Kidney epithelial cell (primary cell): ENCODE measurements at regions not wholly inside any gene's neighbourhood (a gene's known extent, or its start where the extent isn't known, plus 50 kb on each side); places are given as distances from the start of the nearest gene placed in this dataset.
"Not testable (repeated sequence)": the region's sequence is repeated elsewhere in the genome, so short reads cannot be mapped to it uniquely, and the experiment has no call there.

Source experiments
- DNase-seq: peaks from one replicate; pipeline ENCODE4 v3.0.0-alpha.2; 2010; ENCODE audit warnings: low read depth
- H3K27me3 ChIP-seq: 2 replicates; pipeline ENCODE4 v1.6.0; 2011; ENCODE audit warnings: low read length; ENCODE audit not compliant: control insufficient read depth, insufficient read depth
- H3K36me3 ChIP-seq: 2 replicates; pipeline ENCODE4 v1.5.1; 2011; ENCODE audit warnings: low read length; ENCODE audit not compliant: control insufficient read depth, insufficient read depth
- H3K4me3 ChIP-seq: 2 replicates; pipeline ENCODE4 v1.5.1; 2011; ENCODE audit warnings: low read depth, mild to moderate bottlenecking, control low read depth, low read length
- TF ChIP-seq, protein P1 (sequence below): IDR thresholded peaks from 2 replicates; pipeline ENCODE4 v1.5.1; 2011; ENCODE audit warnings: mild to moderate bottlenecking, moderate library complexity, low read length, control low read depth, inconsistent platforms; ENCODE audit not compliant: insufficient read depth, poor library complexity, severe bottlenecking

DNA sequence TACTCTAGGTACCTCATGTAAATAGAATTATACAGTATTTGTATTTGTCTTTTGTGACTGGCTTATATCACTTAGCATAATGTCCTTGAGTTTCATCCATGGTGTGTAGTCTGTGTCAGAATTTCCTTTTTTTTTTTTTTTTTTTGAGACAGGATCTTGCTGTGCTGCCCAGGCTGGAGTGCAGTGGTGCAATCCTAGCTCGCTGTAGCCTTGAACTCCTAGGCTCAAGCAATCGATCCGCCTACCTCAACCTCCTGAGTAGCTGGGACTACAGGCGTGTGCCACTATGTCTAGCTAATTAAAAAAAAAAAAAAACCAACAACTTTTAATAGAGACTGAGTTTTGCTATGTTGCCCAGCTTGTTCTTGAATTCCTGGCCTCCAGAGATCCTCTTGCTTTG lies 89.8 kb upstream of the PODXL start:
- Histone ChIP-seq H3K27me3 (no peaks in the 10 kb centered on the region), H3K4me3 (no peak overlapping the region), H3K36me3 (no peaks in the 10 kb centered on the region)
- TF ChIP-seq, protein P1, sequence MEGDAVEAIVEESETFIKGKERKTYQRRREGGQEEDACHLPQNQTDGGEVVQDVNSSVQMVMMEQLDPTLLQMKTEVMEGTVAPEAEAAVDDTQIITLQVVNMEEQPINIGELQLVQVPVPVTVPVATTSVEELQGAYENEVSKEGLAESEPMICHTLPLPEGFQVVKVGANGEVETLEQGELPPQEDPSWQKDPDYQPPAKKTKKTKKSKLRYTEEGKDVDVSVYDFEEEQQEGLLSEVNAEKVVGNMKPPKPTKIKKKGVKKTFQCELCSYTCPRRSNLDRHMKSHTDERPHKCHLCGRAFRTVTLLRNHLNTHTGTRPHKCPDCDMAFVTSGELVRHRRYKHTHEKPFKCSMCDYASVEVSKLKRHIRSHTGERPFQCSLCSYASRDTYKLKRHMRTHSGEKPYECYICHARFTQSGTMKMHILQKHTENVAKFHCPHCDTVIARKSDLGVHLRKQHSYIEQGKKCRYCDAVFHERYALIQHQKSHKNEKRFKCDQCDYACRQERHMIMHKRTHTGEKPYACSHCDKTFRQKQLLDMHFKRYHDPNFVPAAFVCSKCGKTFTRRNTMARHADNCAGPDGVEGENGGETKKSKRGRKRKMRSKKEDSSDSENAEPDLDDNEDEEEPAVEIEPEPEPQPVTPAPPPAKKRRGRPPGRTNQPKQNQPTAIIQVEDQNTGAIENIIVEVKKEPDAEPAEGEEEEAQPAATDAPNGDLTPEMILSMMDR, result no peak
- no peak for DNase-seq

DNA sequence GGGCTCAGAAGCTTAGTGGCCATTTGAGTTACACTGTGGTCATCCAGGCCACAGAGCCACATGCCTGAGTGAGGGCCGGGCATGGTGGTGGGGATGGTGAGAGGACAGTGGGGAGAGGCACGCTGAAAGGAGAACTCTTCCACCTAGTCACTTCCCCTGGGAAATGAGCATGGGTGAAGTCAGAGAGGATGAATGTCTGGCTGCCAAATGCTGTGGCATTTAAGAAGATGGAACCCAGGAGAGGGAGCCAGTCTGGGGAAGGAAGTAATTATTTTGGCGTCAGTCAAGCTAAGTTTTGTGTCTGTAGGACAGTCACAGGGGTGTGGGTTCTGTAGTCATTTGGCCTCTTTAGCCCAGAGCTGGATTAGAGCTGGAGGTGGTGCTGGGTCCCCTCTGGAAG lies 86.0 kb upstream of the PODXL start:
- TF ChIP-seq, protein P1, result no peak
- Histone ChIP-seq H3K36me3 (no peaks in the 10 kb centered on the region), H3K4me3 (no peak overlapping the region), H3K27me3 (no peaks in the 10 kb centered on the region)
- DNase-seq, result no peak

DNA sequence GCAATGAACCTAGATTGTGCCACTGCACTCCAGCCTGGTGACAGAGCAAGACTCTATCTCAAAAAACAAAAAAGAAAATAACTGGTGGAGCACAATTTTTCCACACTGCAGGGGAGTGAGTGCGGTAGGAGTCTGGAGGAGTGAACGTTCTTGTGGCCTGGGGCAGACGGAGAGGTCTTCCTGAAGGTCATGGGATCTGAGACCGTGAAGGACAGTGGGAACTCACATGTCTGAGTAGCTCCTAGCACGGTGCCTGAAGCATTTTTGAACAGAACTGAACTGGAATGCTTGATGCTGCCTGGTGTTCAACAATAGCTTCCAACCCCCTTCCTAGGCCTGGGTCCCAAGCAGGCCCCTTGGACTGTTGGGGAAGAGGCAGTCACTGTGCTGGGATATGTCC lies 84.3 kb upstream of the PODXL start:
- Histone ChIP-seq H3K27me3 (no peaks in the 10 kb centered on the region), H3K36me3 (no peaks in the 10 kb centered on the region), H3K4me3 (no peak overlapping the region)
- DNase-seq, result no peak
- TF ChIP-seq, protein P1, result no peak

DNA sequence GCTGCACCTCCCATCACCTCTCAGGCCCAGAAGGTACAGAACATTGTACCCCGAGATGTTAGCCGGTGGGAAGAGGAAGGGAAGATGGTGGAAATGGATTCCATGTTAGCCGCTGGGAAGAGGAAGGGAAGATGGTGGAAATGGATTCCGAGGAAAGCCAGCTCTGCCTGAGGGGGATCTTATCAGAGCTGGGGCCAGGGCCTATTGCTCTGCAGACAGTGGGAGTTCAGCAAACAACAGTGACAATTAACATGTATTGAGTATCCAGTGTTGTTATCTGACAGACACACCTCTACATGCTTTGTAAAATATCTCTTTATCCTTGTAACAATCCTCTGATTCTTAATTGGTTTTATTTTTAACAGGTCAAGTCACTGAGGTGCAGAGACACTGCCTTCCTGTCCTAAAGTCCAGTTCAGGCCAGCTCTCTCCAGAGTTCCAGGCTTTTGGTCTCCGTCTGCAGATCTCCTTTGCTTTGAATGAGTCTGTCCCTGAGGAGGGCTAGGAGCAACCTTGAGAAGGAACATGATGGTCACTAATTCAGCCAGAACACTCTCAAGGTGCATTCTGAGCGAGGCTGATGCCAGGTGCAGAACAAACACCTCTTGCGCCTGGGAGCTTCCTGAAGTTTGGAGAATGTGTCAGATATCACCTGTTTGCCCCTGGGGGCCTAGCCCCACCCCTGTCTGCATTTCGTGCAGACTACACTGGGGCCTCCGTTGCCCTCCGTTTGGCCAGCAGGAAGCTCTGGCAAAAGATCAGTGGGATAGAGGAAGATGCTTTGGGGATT lies 82.4 kb upstream of the PODXL start:
- H3K36me3 ChIP-seq, result no peaks in the 10 kb centered on the region
- no peak for DNase-seq
- H3K4me3 ChIP-seq, result no peak overlapping the region
- TF ChIP-seq, protein P1, result no peak
- H3K27me3 ChIP-seq, result no peaks in the 10 kb centered on the region

DNA sequence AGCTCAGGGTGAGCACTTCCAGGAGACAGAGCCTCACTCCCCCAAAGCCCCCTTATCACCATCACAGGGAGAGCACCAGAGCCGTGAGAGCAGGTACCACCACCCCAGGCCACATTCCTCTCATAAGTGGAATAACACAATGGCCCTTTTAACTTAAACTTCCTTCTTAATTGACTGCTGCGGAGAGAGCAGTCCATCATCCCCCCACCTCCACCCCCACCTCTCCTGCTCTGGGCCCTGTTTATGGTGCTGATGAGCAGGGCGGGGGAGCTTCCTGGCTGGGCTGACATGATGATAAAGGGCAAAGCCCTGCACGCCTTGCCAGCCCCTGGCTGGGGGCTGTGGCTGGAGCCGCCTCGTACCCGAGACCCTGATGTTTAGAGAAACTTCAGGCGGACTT lies 81.4 kb upstream of the PODXL start:
- H3K36me3 ChIP-seq, result no peaks in the 10 kb centered on the region
- no peak for DNase-seq
- H3K27me3 ChIP-seq, result no peaks in the 10 kb centered on the region
- no peak overlapping the region for H3K4me3 ChIP-seq
- TF ChIP-seq, protein P1, result no peak

DNA sequence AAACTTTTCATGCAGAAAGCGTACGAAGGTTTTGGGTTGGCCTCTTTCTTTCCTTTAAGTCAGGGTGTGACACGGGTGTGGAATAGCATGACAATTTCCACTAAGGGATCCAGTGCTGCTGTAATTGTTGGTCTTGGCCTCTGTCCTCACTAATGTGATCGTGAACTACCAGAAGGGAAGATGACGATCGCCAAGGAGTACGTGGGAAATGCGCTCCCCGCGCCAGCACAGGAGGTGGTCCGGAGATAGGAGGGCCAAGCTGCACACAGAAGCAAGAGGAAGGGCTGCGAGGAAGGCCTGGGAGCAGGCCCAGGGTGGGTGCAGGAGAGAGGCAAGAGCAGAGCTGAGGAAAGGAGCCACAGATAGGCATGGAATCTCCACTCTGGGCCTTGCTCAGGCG lies 79.7 kb upstream of the PODXL start:
- H3K36me3 ChIP-seq, result no peaks in the 10 kb centered on the region
- no peak for DNase-seq
- TF ChIP-seq, protein P1, result no peak
- H3K4me3 ChIP-seq, result no peak overlapping the region
- no peaks in the 10 kb centered on the region for H3K27me3 ChIP-seq

DNA sequence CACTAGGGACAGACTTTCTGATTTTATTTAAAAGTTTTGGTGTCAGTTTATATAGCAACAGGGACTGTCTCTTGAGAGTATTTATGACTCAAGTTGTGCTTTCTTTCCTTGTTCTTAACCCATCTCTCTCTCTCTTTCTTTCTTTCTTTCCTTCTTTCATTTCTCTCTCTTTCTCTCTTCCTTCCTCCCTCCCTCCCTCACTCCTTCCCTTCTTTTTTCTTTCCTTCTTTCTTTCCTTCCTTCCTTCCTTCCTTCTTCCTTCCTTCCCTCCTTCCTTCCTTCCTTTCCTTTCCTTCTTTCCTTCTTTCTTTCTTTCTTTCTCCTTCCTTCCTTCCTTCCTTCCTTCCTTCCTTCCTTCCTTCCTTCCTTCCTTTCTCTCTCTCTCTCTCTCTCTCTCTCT lies 77.8 kb upstream of the PODXL start:
- not testable (repeated sequence) for H3K36me3 ChIP-seq, H3K4me3 ChIP-seq, DNase-seq, H3K27me3 ChIP-seq
